ENCODE measurements at regions not wholly inside any gene's neighbourhood (a gene's known extent, or its start where the extent isn't known, plus 50 kb on each side); places are given as distances from the start of the nearest gene placed in this dataset.

- no TSS peak for BruUV-seq (replicated peaks)
- intact Hi-C loops (cut with micrococcal nuclease; ENCODE audit: unreplicated experiment): no loop called here
- H4K20me1 ChIP-seq (ENCODE audit: insufficient read depth, low read length): no peaks in the 10 kb centered on the region
- H3K4me2 ChIP-seq (ENCODE audit: low read length): no peak overlapping the region
- POLR2A ChIA-PET: interaction anchor here (0.6 to 1.3 kb wide), 2 partner anchors 15 to 362 kb away, joined by 3 to 5 read pairs; no protein-coding TSS in a partner anchor
- no peak for TF ChIP-seq EZH2phosphoT487 (IDR thresholded peaks at IDR 0.05; ENCODE audit: borderline replicate concordance, low read depth, low read length)
- TF ChIP-seq CTCF (conservative IDR thresholded peaks at IDR 0.05; ENCODE audit: low read length): no peak
- H3K27ac ChIP-seq (ENCODE audit: low read depth, low read length, poor library complexity, severe bottlenecking): no peak overlapping the region
- H3K9me3 ChIP-seq (ENCODE audit: low read length): no peaks in the 10 kb centered on the region
- DNase-seq (ENCODE audit: low spot score): no peak
- H3K4me1 ChIP-seq (ENCODE audit: insufficient read depth, low read length, poor library complexity, severe bottlenecking): no peaks in the 10 kb centered on the region
- no peaks in the 10 kb centered on the region for H3K79me2 ChIP-seq (ENCODE audit: insufficient read depth, low read depth, low read length)
- no peak overlapping the region for H3K4me3 ChIP-seq (ENCODE audit: low read depth, low read length, poor library complexity, severe bottlenecking)
- H3K36me3 ChIP-seq (ENCODE audit: insufficient read depth, low read length): no peaks in the 10 kb centered on the region
- H3K9me2 ChIP-seq (ENCODE audit: insufficient read depth, low read length): no peaks in the 10 kb centered on the region
- no peak overlapping the region for H2AFZ ChIP-seq (ENCODE audit: low read length)
- CTCF ChIA-PET (ENCODE audit: unreplicated experiment): no interaction called here
Measured at GRCh38 chr7:22052674-22053365, 107.1 kb upstream of the CDCA7L start.

GRCh38 chr7:22051886-22052673 lies 106.4 kb upstream of the CDCA7L start:
- intact Hi-C loops (cut with micrococcal nuclease; ENCODE audit: unreplicated experiment): no loop called here
- ChIA-PET CTCF (ENCODE audit: unreplicated experiment) (no interaction called here), POLR2A (interaction anchor here (0.8 to 1.3 kb wide), 2 partner anchors 9 to 15 kb away, joined by 3 to 5 read pairs; no protein-coding TSS in a partner anchor)
- H4K20me1 ChIP-seq (ENCODE audit: insufficient read depth, low read length): no peaks in the 10 kb centered on the region
- no peak overlapping the region for H2AFZ ChIP-seq (ENCODE audit: low read length)
- no peak overlapping the region for H3K27ac ChIP-seq (ENCODE audit: low read depth, low read length, poor library complexity, severe bottlenecking)
- TF ChIP-seq CTCF (conservative IDR thresholded peaks at IDR 0.05; ENCODE audit: low read length) (no peak), EZH2phosphoT487 (IDR thresholded peaks at IDR 0.05; ENCODE audit: borderline replicate concordance, low read depth, low read length) (no peak)
- H3K9me2 ChIP-seq (ENCODE audit: insufficient read depth, low read length): no peaks in the 10 kb centered on the region
- no peak overlapping the region for H3K4me2 ChIP-seq (ENCODE audit: low read length)
- DNase-seq (ENCODE audit: low spot score): no peak
- no peak overlapping the region for H3K4me3 ChIP-seq (ENCODE audit: low read depth, low read length, poor library complexity, severe bottlenecking)
- no TSS peak for BruUV-seq (replicated peaks)
- no peaks in the 10 kb centered on the region for H3K4me1 ChIP-seq (ENCODE audit: insufficient read depth, low read length, poor library complexity, severe bottlenecking)
- no peaks in the 10 kb centered on the region for H3K79me2 ChIP-seq (ENCODE audit: insufficient read depth, low read depth, low read length)
- H3K36me3 ChIP-seq (ENCODE audit: insufficient read depth, low read length): no peaks in the 10 kb centered on the region
- H3K9me3 ChIP-seq (ENCODE audit: low read length): no peaks in the 10 kb centered on the region
